Neural cell (in vitro differentiated cells): ENCODE measurements at regions not wholly inside any gene's neighbourhood (a gene's known extent, or its start where the extent isn't known, plus 50 kb on each side); places are given as distances from the start of the nearest gene placed in this dataset.

Experiments
- H2AFZ ChIP-seq: fragments of 200-600, 300-800 bp; sonication (generic), shearing (Covaris generic); 2 replicates; pipeline ENCODE4 v1.6.0; 2014; ENCODE audit warnings: low read depth, mild to moderate bottlenecking, antibody characterized with exemption, low read length, moderate library complexity
- H3F3A ChIP-seq: fragments of 200-600 bp; shearing (Covaris generic); 2 replicates; pipeline ENCODE4 v1.6.1; 2016; ENCODE audit warnings: mild to moderate bottlenecking, moderate library complexity, mixed read lengths, antibody characterized with exemption, low read length; ENCODE audit not compliant: insufficient read depth, poor library complexity, severe bottlenecking
- H3K27ac ChIP-seq: fragments of 200-600, 300-800 bp; sonication (generic), shearing (Covaris generic); 2 replicates; pipeline ENCODE4 v1.5.1; 2014; ENCODE audit warnings: mild to moderate bottlenecking, low read length, moderate library complexity
- H3K27me3 ChIP-seq: fragments of 300-800, 200-600 bp; sonication (generic), shearing (Covaris generic); 2 replicates; pipeline ENCODE4 v1.6.0; 2014; ENCODE audit warnings: mild to moderate bottlenecking, low read depth, low read length, moderate library complexity; ENCODE audit not compliant: insufficient read depth
- H3K36me3 ChIP-seq: fragments of 300-800, 200-600 bp; sonication (generic), shearing (Covaris generic); 2 replicates; pipeline ENCODE4 v1.5.1; 2014; ENCODE audit warnings: mild to moderate bottlenecking, antibody characterized with exemption, low read length, moderate library complexity; ENCODE audit not compliant: insufficient read depth
- H3K4me2 ChIP-seq: fragments of 300-800, 200-600 bp; sonication (generic), shearing (Covaris generic); 2 replicates; pipeline ENCODE4 v1.6.0; 2014; ENCODE audit warnings: mild to moderate bottlenecking, low read length
- H3K4me3 ChIP-seq: fragments of 300-800, 200-600 bp; sonication (generic), shearing (Covaris generic); 2 replicates; pipeline ENCODE4 v1.5.1; 2014; ENCODE audit warnings: mild to moderate bottlenecking, low read length, moderate library complexity
- H3K79me2 ChIP-seq: fragments of 200-600 bp; shearing (Covaris generic); replicated peaks from 2 replicates; pipeline ENCODE4 v1.6.0; 2014; ENCODE audit warnings: mild to moderate bottlenecking, low read length, moderate library complexity; ENCODE audit not compliant: insufficient read depth
- H3K9ac ChIP-seq: fragments of 300-800, 200-600 bp; sonication (generic), shearing (Covaris generic); 2 replicates; pipeline ENCODE4 v1.6.1; 2016; ENCODE audit warnings: mild to moderate bottlenecking, low read length, mixed read lengths
- H3K9me2 ChIP-seq: fragments of 200-600 bp; shearing (Covaris generic); 2 replicates; pipeline ENCODE4 v1.6.1; 2016; ENCODE audit warnings: mild to moderate bottlenecking, low read length, mixed read lengths; ENCODE audit not compliant: insufficient read depth
- H3K9me3 ChIP-seq: fragments of 200-600, 300-800 bp; sonication (generic), shearing (Covaris generic); 2 replicates; pipeline ENCODE4 v1.6.1; 2016; ENCODE audit warnings: mild to moderate bottlenecking, mixed run types, low read length, moderate library complexity, mixed read lengths
- H4K20me1 ChIP-seq: fragments of 200-600 bp; shearing (Covaris generic); 2 replicates; pipeline ENCODE4 v1.6.1; 2016; ENCODE audit warnings: mild to moderate bottlenecking, mixed run types; ENCODE audit not compliant: insufficient read depth
- CTCF ChIP-seq: fragments of 450-650 bp; IDR thresholded peaks from 2 replicates; pipeline ENCODE4 v1.5.1; 2014; ENCODE audit warnings: antibody characterized with exemption, mild to moderate bottlenecking, moderate library complexity; ENCODE audit not compliant: poor library complexity, severe bottlenecking
- EP300 ChIP-seq: fragments of 450-650 bp; conservative IDR thresholded peaks from 2 replicates; pipeline ENCODE4 v1.6.1; 2014; ENCODE audit warnings: antibody characterized with exemption, mild to moderate bottlenecking, moderate library complexity; ENCODE audit not compliant: poor library complexity, severe bottlenecking
- EZH2 ChIP-seq: fragments of 200-600, 300-800 bp; shearing (Covaris generic), sonication (generic); IDR thresholded peaks from 2 replicates; pipeline ENCODE4 v1.6.1; 2014; ENCODE audit warnings: antibody characterized with exemption, low read length, borderline replicate concordance, mild to moderate bottlenecking; ENCODE audit not compliant: insufficient read depth, poor library complexity, severe bottlenecking
- MXI1 ChIP-seq: fragments of 450-650 bp; conservative IDR thresholded peaks from 2 replicates; pipeline ENCODE4 v1.6.1; 2014; ENCODE audit warnings: antibody characterized with exemption, mild to moderate bottlenecking; ENCODE audit not compliant: poor library complexity, severe bottlenecking
- POLR2AphosphoS5 ChIP-seq: IDR thresholded peaks from 2 replicates; pipeline ENCODE4 v1.6.1; 2012
- RAD21 ChIP-seq: fragments of 450-650 bp; conservative IDR thresholded peaks from 2 replicates; pipeline ENCODE4 v1.6.1; 2014; ENCODE audit warnings: antibody characterized with exemption, mild to moderate bottlenecking, moderate library complexity
- REST ChIP-seq: IDR thresholded peaks from 2 replicates; pipeline ENCODE4 v1.6.1; 2012; ENCODE audit warnings: borderline replicate concordance
- SMC3 ChIP-seq: fragments of 450-650 bp; conservative IDR thresholded peaks from 2 replicates; pipeline ENCODE4 v1.6.1; 2014; ENCODE audit warnings: antibody characterized with exemption, mild to moderate bottlenecking, moderate library complexity; ENCODE audit not compliant: poor library complexity
- TAF1 ChIP-seq: IDR thresholded peaks from 2 replicates; pipeline ENCODE4 v1.6.1; 2012; ENCODE audit warnings: low read depth

DNA sequence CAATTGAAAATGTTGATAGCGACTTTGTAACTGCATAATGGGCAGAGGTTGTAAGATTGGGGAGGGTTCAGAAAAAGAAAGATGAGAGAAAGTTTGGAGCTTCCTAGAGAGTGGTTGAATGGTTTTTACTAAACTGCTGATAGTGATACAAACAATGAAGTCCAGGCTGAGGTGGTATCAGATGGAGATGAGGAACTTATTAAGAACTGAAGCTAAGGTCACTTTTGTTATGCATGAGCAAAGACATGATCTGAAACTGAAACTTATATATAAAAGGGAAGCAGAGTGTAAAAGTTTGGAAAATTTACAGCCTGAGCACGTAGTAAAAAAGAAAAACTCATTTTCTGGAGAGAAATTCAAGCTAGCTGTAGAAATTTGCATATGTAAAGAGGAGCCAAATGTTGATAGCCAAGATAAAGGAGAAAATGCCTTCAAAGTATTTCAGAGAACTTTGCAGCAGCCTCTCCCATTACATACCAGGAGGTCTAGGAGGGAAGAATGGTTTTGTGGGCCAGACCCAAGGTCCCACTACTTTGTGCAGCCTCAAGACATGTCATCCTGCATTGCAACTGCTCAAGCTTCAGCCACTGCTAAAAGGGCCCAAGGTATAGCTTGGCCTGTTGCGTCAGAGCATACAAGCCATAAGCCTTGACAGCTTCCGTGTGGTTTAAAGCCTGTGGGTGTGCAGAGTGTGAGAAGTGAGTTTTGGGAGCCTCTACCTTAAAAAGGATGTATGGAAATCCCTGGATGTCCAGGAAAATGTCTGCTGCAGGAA, 843.9 kb downstream of the AMY1C start:
- H3K9me3 ChIP-seq, result no peaks in the 10 kb centered on the region
- H4K20me1 ChIP-seq, result no peaks in the 10 kb centered on the region
- H3K9ac ChIP-seq, result no peak overlapping the region
- no peak overlapping the region for H3K27ac ChIP-seq
- no peaks in the 10 kb centered on the region for H3K79me2 ChIP-seq
- H3F3A ChIP-seq, result no peaks in the 10 kb centered on the region
- H3K27me3 ChIP-seq, result no peaks in the 10 kb centered on the region
- no peak overlapping the region for H3K4me2 ChIP-seq
- H3K4me3 ChIP-seq, result no peak overlapping the region
- H2AFZ ChIP-seq, result no peak overlapping the region
- TF ChIP-seq EP300 (no peak), MXI1 (no peak), RAD21 (no peak), SMC3 (no peak), EZH2 (no peak)
- H3K36me3 ChIP-seq, result no peaks in the 10 kb centered on the region
- no peaks in the 10 kb centered on the region for H3K9me2 ChIP-seq

GRCh38 chr1:104617474-104617873, 867.8 kb downstream of the AMY1C start:
- H2AFZ ChIP-seq, result no peak overlapping the region
- no peak overlapping the region for H3K27ac ChIP-seq
- no peak overlapping the region for H3K9ac ChIP-seq
- H3K4me3 ChIP-seq, result no peak overlapping the region
- H3F3A ChIP-seq, result no peaks in the 10 kb centered on the region
- no peaks in the 10 kb centered on the region for H3K79me2 ChIP-seq
- no peaks in the 10 kb centered on the region for H3K9me3 ChIP-seq
- no peaks in the 10 kb centered on the region for H3K36me3 ChIP-seq
- TF ChIP-seq EP300, result no peak
- H3K9me2 ChIP-seq, result no peaks in the 10 kb centered on the region
- H3K27me3 ChIP-seq, result no peaks in the 10 kb centered on the region
- H4K20me1 ChIP-seq, result no peaks in the 10 kb centered on the region
- no peak overlapping the region for H3K4me2 ChIP-seq

GRCh38 chr1:104621221-104621620, 871.5 kb downstream of the AMY1C start:
- Histone ChIP-seq H2AFZ (no peak overlapping the region), H3K79me2 (no peaks in the 10 kb centered on the region), H3K27me3 (no peaks in the 10 kb centered on the region), H3K27ac (no peak overlapping the region), H3F3A (no peaks in the 10 kb centered on the region), H3K9me2 (no peaks in the 10 kb centered on the region), H3K4me2 (no peak overlapping the region), H3K9me3 (no peaks in the 10 kb centered on the region), H3K4me3 (no peak overlapping the region), H3K9ac (no peak overlapping the region), H3K36me3 (no peaks in the 10 kb centered on the region), H4K20me1 (no peaks in the 10 kb centered on the region)
- no peak for TF ChIP-seq RAD21
- no peak for TF ChIP-seq POLR2AphosphoS5
- no peak for TF ChIP-seq REST
- TF ChIP-seq EP300, result no peak
- TF ChIP-seq CTCF, result no peak
- TF ChIP-seq EZH2, result no peak
- no peak for TF ChIP-seq MXI1
- no peak for TF ChIP-seq SMC3
- no peak for TF ChIP-seq TAF1
